Neural crest cell (in vitro differentiated cells): ENCODE measurements at regions not wholly inside any gene's neighbourhood (a gene's known extent, or its start where the extent isn't known, plus 50 kb on each side); places are given as distances from the start of the nearest gene placed in this dataset.

ENCODE experiments used
- DNase-seq: peaks from one replicate; pipeline ENCODE4 v3.0.0; 2021; ENCODE audit warnings: low read depth, mixed read lengths, low spot score
- H3K27ac Mint-ChIP-seq: one replicate; pipeline ENCODE4 v1.8.0; 2021; ENCODE audit warnings: mild to moderate bottlenecking, mixed read lengths; ENCODE audit not compliant: unreplicated experiment
- H3K27me3 Mint-ChIP-seq: 2 replicates; pipeline ENCODE4 v1.8.0; 2021; ENCODE audit warnings: low read depth, mild to moderate bottlenecking, mixed read lengths
- H3K36me3 Mint-ChIP-seq: 2 replicates; pipeline ENCODE4 v1.8.0; 2021; ENCODE audit warnings: low read depth, mild to moderate bottlenecking, mixed read lengths
- H3K4me1 Mint-ChIP-seq: 2 replicates; pipeline ENCODE4 v1.8.0; 2021; ENCODE audit warnings: mixed read lengths
- H3K4me3 Mint-ChIP-seq: one replicate; pipeline ENCODE4 v1.8.0; 2021; ENCODE audit warnings: mild to moderate bottlenecking, mixed read lengths
- H3K9me3 Mint-ChIP-seq: 2 replicates; pipeline ENCODE4 v1.8.0; 2021; ENCODE audit warnings: mixed read lengths
- CTCF ChIP-seq: fragments of 200-600 bp; sonication (generic); conservative IDR thresholded peaks from 2 replicates; pipeline ENCODE4 v1.5.0; 2021; ENCODE audit warnings: antibody characterized with exemption, mild to moderate bottlenecking

DNA sequence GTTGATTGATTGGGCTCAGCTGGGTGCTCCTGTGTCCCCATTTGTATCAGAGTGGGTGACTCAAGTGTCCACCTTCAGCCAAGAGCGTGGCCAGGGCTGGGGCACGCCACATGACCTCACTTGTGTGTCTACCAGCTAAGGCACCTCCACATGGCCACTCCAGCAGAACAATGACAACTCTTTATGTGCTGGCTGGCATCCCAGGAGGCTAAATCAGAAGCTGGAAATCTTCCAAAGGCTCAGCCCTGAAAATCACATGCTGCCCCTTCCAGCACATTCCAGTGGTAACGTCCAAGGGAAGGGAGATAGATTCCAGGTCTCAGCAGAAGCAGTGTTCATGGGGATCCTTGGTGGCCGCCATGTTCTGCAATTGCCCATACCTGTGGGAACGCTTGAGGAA is 585.5 kb downstream of the AJAP1 start:
- DNase-seq = no peak
- Mint-ChIP-seq H3K4me3 (no peak overlapping the region), H3K9me3 (peaks cover 5% of the 10 kb centered on the region), H3K27me3 (no peaks in the 10 kb centered on the region), H3K36me3 (no peaks in the 10 kb centered on the region), H3K4me1 (peaks cover 9% of the 10 kb centered on the region), H3K27ac (no peak overlapping the region)
- TF ChIP-seq CTCF = no peak

DNA sequence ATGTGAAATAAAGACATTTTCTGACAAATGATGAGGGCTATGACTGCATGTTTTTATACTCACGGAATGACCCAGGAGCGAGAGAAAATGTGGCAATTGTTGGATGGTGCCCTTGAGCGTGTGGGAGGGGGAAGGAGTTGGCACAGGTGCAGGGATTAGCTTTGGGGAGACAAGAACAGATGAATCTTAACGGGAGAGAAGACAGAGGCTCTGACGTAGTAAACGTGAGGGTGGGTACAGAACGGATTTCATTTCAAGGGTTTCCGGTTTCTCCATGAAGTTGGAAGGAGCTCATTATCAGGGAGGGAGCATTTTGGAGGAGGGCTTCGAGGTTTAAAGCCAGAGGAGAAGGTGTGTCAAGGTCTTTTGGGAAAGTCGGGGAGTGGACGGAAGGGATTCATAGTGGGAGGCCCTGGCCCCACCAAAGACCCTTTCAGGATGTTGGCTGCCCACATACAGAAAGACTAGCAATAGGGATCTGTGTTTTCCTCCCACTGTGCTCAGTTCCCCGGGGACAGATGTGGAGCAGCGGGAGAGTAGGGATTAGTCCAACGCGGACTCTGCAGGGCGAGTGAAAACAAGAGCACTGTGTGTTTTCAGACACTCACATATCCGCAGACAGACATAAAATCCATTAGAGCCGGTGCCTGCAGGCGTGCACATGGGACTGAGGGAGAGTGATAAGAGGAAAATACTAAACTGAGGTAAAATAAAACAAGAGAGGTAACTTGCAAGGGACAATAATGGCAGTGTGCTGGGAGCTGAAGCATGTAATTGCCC is 584.1 kb downstream of the AJAP1 start:
- H3K27me3 Mint-ChIP-seq = peaks cover 4% of the 10 kb centered on the region
- no peak for TF ChIP-seq CTCF
- H3K27ac Mint-ChIP-seq = no peak overlapping the region
- peaks cover 5% of the 10 kb centered on the region for H3K9me3 Mint-ChIP-seq
- H3K4me3 Mint-ChIP-seq = no peak overlapping the region
- H3K36me3 Mint-ChIP-seq = no peaks in the 10 kb centered on the region
- no peak for DNase-seq
- H3K4me1 Mint-ChIP-seq = peaks cover 9% of the 10 kb centered on the region

DNA sequence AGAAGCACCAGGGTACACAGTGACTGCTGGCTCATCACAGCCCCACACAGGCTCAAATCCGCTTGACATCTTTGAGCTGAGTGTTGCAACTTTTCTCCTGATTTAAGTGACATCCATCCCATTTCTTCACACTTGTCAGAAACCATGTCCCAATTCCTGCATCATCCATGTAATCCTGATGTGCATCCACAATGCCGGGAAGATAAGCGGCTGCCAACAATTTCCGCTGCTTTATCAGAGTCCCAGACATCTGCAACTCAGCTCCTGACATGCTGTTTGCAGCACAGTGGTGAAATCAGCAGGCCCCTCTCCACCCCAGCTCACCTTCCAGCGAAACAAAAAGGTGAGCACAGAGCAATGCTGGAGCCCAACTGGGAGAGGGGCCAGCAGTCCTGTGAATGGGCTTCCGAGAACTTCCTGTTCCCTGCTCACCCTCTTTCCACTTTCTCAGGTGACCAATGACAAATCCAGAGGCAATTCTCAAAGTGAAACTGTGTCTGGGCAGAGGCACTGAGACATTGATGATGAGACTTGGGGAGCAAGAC is 581.0 kb downstream of the AJAP1 start:
- DNase-seq = no peak
- Mint-ChIP-seq H3K27me3 (peaks cover 4% of the 10 kb centered on the region), H3K9me3 (peaks cover 13% of the 10 kb centered on the region), H3K4me1 (peaks cover 9% of the 10 kb centered on the region), H3K4me3 (no peak overlapping the region), H3K27ac (no peak overlapping the region), H3K36me3 (peaks cover 4% of the 10 kb centered on the region)
- TF ChIP-seq CTCF = no peak

- H3K4me1 Mint-ChIP-seq = no peaks in the 10 kb centered on the region
- peaks cover 4% of the 10 kb centered on the region for H3K27me3 Mint-ChIP-seq
- H3K4me3 Mint-ChIP-seq = no peak overlapping the region
- peaks cover 4% of the 10 kb centered on the region for H3K36me3 Mint-ChIP-seq
- DNase-seq = no peak
- no peak overlapping the region for H3K27ac Mint-ChIP-seq
- no peak for TF ChIP-seq CTCF
- H3K9me3 Mint-ChIP-seq = peaks cover 10% of the 10 kb centered on the region
Observed at GRCh38 chr1:5232537-5232936, 578.1 kb downstream of the AJAP1 start.

- no peak overlapping the region for H3K4me3 Mint-ChIP-seq
- no peak for DNase-seq
- peaks cover 4% of the 10 kb centered on the region for H3K36me3 Mint-ChIP-seq
Observed at GRCh38 chr1:5231541-5232315, 577.3 kb downstream of the AJAP1 start.

More at GRCh38 chr1:5231541-5232315, 577.3 kb downstream of the AJAP1 start:
- no peak for TF ChIP-seq CTCF
- no peaks in the 10 kb centered on the region for H3K4me1 Mint-ChIP-seq
- peaks cover 7% of the 10 kb centered on the region for H3K9me3 Mint-ChIP-seq
- H3K27me3 Mint-ChIP-seq = peaks cover 4% of the 10 kb centered on the region
- H3K27ac Mint-ChIP-seq = no peak overlapping the region
